DND-41 (cell line): ENCODE measurements at regions not wholly inside any gene's neighbourhood (a gene's known extent, or its start where the extent isn't known, plus 50 kb on each side); places are given as distances from the start of the nearest gene placed in this dataset.

ENCODE experiments used
- CTCF ChIP-seq: IDR thresholded peaks from 2 replicates; pipeline ENCODE4 v1.5.1; 2012; ENCODE audit warnings: borderline replicate concordance, low read length, moderate library complexity, mild to moderate bottlenecking; ENCODE audit not compliant: poor library complexity, severe bottlenecking; ENCODE audit errors: extremely low read depth
- EZH2 ChIP-seq: IDR thresholded peaks from 3 replicates; pipeline ENCODE4 v1.6.1; 2012; ENCODE audit warnings: borderline replicate concordance, low read depth, mild to moderate bottlenecking, moderate library complexity, low read length, inconsistent platforms; ENCODE audit not compliant: severe bottlenecking

- no peak for TF ChIP-seq CTCF
- no peak for TF ChIP-seq EZH2
These were observed 69.4 kb upstream of the DSC1 start for GRCh38 chr18:31232013-31232412.
